ENCODE measurements at regions not wholly inside any gene's neighbourhood (a gene's known extent, or its start where the extent isn't known, plus 50 kb on each side); places are given as distances from the start of the nearest gene placed in this dataset.
"Not testable (repeated sequence)": the region's sequence is repeated elsewhere in the genome, so short reads cannot be mapped to it uniquely, and the experiment has no call there.

DNA sequence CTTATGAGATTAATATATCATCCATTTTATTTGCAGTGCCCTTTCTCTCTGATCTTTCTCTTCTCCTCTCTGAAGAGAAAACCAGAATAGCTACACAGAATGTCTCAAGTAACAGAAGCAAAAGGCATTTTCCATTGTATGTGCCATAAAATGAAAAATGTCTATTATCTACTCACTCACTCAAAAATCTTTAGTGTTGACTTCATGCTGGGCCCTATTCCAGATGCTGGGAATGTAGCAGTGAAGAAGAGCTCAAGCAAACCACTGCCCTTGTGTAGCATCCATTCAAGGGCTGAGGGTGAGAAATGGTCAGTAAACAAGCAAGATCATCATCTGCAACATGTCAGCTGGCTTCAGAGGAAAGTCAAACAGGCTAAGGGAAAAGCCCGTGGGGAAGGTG, 427.7 kb downstream of the METTL4 start:
- ATAC-seq, result no peak

DNA sequence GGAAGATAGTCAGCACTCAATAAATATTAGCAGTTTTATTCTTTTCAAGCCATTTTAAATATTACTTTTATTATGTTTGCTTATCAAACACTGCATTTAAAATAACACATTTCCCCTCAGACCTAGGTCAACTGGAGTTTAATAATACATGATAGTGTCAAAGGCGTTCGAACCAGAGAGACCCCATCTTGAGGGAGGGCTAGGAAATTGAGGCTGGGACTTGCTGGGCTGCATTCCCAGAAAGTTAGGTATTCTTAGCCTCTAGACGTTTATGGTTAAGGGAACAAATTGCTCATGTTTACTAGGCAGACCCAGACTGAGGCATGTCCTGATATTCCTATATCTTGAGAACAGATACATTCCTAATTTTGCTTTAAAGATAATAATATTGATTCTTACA, 426.5 kb downstream of the METTL4 start:
- ATAC-seq, result no peak

DNA sequence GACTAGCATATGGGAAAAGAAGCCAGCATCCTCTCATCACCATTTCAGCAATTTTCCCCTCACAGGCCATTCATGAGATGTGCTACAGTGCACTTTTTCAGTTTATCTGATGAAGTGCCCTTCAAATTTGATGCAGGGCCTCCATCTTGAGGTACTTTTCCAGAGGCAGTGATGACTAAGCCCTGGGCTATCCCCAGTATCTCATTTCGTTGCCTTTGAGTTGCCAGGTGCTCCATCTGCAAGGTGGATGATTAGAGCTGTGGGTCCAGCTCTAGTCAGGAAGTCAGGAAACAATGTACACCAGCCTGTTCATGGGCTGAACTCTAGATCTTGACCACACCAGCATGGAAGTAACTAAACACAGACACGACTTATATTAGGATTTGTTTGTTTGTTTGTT, 425.2 kb downstream of the METTL4 start:
- no peak for ATAC-seq

DNA sequence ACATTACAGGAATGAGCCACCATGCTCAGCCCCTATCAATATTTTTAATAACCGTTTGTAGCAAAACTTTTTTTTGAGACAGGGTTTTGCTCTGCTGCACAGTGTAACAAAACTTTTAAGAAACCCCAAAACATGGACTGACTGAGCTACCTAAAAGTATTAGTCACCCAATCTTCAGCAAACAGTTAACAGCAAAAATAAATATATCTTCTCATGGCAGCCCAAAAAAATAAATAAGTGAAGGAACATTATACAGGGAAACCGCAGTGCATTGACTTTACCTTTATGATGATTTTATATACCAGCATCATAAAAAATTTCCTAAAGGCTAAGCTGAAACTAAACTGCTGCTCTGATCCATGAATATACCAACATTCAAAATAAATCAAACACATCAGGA, 424.6 kb downstream of the METTL4 start:
- no peak for ATAC-seq

DNA sequence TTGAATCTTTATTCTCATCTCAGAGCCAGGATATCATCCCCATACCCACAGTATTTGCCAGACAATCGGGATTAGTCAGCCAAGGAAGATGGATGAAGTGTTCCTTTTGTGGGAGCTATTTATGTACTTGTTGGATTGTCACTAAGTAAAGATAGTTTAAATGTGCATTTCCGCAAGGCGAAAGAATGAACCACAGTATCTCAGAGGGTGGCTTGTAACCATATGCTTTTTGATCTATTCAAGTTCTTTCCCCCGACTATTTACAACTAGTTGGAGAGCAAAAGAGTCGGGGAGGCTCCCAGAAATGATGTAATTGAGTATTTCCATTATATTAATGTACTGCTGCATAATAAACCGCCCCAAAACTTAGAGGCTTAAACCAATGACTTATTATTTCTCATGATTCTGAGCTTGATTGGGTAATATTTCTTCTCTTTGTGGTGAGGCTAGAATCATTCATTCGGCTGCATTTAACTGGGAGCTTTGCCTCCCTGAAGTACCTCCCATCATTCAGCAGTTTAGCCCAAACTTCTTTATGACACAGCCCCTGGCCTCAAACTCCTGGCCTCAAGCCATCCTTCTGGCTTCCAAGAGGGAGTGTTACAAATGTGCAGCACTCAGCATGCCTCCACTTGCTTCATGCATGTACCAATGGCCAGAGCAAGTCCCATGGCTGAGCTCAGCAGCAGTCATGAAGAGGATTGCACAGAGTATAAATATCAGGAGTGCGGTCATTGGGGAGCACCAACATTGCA, 423.7 kb downstream of the METTL4 start:
- peak; percentile 97 for ATAC-seq

DNA sequence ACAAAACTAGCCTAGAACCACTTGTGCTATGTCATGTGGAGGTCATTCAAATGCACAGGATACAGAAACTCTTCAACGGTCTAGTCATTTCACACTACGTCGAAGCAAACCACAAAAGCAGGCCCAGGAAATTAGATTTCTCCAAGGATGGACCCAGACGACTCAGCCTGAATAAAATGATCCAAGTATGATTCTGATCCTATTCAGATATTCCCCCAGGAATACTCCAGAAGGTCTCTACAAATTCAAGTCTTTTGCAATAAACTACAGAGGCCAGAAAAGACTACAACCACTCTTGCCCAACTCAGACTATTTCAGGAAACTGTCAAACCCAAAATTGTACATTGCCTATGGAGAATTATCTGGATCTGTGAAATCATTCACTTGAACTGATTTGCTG, 422.5 kb downstream of the METTL4 start:
- ATAC-seq, result no peak

DNA sequence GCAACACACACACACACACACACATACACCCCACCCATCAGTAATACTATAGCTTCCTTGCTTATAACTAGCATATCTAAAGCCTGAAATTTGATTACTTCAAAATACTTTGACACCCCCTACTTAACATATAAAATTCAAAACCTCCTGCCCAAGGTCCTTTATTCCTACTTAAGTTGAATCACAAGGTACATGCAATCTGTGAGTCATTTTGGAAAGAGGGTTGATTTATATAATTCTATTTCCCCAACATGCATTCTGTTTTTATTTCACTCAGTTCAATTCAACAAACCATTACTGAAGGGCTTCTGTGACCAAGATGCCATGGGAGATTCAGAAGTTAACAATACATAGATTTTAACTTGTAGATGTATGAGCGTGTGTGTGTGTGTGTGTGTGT, 420.7 kb downstream of the METTL4 start:
- no peak for ATAC-seq

DNA sequence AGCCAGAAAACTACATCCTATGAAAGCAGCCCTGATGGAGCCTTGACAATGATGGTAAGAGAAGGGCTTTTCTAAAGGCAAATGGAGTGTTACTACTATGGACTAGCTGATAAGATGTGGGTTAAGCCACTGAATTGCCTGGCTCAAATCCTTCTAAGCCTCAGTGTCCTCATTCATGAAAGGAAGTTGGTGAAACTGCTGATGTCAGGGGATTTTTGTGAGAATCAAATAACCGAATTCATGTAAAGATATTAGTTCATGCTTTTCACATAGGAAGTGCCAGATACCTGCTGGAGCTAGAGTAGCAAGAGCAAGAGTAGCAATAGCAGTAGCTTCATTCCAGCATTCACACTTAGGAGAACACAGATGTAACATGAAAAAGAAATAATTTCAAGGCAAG, 417.0 kb downstream of the METTL4 start:
- ATAC-seq, result no peak

DNA sequence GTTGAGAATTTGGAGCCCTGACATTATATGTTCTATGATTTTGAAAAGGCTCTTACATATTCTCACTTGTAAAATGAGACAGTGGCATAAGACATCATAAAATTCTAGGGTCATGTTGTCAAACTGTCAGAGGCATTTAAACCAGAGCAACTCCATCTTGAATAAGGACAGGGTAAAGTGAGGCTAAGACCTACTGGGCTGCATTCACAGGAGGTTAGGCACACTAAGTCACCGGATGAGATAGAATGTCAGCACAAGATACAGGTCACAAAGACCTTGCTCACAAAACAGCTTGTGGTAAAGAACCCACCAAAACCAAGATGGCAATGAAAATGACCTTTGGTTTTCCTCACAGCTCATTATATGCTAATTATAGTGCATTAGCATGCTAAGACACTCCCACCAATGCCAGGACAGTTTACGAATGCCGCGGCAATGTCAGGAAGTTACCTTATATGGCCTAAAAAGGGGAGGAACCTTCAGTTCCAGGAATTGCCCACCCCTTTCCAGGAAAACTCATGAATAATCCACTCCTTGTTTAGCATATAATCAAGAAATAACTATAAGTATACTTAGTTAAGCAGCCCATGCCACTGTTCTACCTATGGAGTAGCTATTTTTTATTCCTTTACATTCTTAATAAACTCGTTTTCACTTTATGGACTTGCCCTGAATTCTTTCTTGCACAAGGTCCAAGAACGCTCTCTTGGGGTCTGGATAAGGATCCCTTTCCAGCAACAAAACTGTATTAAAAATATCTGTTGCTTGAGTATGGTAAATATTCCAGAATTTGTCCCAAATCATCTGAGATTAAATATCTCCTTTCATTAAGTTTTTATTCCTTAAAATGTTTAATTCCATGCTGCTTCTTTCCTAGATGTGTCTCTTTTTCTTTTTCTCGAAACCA, 406.4 kb downstream of the METTL4 start:
- ATAC-seq, result no peak

DNA sequence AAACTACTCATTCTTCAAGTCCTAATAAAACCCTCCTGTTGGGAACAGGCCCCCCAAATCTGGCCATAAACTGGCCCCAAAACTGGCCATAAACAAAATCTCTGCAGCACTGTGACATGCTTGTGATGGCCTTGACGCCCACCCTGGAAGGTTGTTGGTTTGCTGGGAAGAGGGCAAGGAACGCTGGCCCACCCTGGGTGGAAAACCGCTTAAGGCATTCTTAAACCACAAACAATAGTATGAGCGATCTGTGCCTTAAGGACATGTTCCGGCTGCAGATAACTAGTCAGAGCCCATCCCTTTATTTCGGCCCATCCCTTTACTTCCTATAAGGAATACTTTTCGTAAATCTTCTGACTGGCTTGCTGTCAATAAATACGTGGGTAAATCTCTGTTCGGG, 404.4 kb downstream of the METTL4 start:
- not testable (repeated sequence) for ATAC-seq

DNA sequence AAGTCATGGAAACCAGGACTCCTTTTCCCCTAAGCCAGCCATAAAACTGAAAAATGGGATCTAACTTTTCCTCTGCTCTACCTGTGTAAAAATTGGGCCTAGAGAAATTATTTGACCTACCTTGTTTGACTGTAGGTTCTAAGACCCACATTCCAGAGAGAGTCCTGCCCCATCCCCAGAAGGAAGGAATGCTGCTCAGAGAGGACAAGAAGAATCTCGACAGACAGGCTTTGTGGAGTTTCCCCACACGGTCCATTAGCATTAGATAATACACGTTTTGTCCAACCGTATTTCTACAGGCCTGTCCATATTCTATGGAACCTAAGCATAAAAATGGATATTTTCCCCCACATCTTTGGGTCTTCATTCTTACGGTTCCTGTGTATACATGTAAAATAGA, 403.3 kb downstream of the METTL4 start:
- peak; percentile 66 for ATAC-seq

DNA sequence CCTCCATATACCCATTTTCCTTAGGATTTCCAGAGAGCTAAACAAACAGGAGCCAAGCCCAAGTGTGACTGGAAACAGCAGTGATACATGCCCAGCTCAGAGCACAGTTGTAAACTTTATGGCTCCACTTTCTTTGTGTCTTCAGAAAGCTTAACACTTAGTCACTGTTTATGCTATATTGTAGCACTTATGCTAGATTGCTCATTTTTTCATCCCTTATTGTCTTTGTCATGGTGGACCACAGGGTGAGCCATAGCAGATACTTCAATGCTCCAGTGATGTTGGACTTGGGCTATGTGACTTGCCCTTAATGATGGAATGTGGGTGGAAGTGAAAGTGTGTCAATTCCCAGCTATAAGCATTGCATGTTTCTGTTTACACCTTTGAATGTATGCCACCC, 401.6 kb downstream of the METTL4 start:
- peak; percentile 76 for ATAC-seq

DNA sequence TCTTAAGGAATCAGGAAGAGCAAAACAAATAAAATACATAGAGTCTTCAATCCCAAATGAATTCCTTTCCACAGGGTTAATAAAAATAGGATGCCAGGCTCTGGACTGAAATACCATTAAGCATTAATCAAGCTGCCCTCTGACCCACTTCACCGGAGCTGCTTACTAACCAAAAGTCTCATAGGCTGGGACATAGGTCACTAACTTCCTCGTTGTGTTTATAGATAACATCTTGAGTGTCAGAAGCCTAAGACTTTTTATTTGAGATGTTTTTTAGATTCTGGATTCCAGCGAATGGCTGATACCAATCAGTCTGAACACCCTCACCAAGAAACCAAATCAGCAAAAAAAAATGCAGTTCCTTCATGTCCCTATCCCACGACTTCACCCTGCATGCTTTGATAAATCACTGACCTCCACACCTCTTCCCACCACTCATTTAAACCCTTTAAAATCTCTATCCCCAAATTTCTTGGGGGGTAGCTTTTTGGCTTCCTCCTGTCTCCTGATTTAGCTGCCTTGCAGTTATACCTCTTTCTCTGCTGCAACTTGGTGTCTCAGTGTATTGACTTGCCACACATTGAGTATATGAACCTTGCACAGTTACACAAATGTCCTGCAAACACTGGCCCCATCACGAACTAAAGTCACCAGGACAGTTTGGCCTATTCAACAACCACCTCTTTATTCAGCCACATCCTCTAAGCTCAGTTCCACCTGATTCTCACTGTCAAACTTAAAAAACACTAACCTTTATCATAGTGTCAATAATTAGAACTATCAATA, 399.3 kb downstream of the METTL4 start:
- no peak for ATAC-seq

DNA sequence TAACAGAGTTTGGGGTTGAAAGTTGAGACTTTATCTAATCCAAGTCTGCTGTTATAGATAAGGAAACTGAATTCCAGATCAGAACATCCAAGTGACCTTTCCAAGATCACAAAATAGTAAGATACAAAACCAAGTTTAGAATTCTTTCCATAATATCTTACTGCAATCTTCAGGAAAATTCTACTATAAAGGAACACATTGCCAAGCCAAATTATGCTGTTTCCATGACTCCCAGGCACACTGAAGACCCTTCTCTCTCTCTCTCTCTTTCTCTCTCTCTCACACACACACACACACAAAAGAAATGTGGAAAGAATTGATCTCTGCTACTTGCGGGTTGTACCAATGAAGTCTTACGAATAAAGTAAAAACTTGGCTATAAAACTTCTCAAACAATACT, 398.4 kb downstream of the METTL4 start:
- ATAC-seq, result no peak

DNA sequence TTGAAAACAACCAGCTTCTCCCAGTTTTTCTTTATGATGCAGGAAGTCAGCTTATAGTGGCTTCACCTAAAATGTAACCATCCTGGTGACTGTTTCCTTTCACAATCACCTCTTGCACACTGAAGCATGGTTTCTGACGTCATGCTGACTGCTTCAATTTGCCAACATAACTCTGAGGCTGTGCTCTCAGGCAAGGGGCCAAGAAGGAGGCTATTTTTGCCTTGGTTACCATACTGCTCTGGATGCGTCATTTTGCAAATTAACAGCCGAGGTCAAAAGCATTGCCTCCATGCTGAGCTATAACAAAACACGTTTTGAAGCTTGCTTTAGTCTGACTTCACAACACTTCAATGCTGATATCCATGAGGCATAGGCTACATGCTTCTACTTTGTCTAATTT, 397.8 kb downstream of the METTL4 start:
- ATAC-seq, result peak; percentile 28

DNA sequence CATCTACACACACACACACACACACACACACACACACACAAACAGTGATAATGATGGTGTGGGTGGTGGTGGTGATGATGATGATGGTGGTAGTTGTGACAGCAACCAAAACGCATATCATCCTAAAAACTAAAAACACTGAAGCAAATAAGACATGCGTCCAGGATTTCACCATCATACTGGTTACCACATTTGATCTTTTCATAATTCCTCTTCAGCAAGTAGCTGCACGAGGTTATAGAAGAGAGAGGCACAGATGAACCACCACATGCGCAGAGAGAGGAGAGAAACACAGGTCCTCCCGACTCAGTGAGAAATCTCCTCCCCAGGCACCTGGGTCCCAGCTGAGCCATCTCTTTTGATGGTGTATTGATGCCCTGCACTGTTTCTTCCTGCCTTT, 393.3 kb downstream of the METTL4 start:
- no peak for ATAC-seq

DNA sequence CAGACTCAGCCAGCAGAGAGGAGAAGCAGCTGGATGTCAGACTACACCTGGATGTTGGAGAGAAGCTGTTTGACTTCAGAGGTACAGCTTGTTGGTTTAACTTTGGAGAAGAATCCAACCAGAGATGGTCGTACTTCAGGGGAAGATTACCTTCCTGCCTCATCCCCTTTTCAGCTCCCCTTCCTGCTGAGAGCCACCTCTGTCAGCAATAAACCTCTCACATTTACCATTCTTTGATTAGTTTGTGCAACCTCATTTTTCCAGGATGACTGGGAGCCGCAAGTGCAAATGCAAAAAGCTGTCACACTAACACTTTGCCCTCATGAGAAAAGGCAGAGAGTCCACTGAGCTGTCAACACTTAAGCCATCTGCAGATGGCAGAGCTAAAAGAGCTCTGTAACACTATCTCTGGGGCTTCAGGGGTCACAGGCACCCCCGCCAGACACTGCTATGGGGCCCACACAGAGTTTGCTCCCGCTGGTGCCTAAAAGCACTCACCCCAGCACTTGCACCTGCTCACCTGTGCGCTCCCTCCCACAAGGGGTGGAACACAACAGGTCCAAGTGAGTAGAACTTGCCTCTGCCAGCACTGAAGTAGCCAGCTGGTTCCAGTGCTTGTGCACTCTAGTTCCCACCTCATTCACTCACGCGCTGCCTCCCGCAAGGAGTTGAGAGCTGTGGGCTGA, 391.7 kb downstream of the METTL4 start:
- no peak for ATAC-seq

DNA sequence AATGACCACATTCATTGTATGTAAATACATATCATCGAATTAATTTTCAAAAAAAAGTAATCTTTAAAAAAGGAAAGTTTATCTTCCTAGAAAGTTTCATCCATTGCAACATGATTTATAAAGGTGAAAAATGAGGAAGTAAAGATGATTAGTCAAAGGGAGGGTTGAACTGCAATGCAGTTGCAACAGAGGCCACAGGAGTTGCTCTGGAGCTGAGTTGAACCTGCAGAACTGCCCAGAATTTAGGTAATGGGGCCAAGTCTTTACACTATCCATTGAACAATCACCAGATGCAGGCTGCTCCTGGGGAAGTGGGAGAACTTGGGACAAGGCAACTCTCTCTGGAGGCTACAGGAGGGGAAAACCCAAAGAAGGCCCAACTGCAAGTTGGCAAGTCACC, 390.7 kb downstream of the METTL4 start:
- peak; percentile 72 for ATAC-seq

DNA sequence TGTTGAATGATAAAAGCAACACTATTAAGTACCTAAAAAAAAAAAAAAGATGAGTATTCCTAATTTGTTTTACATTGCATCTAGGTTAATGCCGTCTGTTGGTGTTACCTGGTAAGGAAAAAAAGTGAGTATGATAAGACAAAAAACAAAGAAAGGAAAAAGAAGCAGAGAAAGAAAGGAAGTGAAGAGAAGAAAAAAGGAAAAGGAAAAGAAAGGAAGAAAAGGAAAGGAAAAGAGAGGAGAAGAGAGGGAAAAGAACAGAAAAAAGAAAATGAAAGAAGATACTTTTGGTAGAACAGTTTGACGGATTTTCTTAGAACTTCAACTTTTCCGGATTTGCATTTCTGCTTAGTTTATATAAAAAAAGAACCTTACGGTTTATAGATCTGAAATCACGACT, 387.9 kb downstream of the METTL4 start:
- ATAC-seq, result no peak

DNA sequence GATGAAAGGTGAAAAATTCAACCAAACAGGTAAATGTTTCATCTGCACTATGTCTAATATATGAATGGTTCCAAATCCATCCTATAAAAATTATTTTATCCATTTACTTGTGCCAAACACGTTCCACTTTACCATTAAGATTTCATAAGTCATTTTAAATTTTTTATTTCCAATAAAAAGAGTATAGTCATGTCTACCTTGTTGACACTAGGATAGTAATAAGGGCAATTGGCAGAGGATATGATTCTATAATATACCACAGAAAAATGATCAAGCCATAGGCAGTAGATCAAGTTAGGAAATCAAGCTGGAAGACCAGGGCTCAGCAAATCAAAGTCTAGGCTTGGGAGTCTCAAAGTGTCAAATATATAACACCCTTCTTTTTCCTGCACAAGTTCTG, 384.3 kb downstream of the METTL4 start:
- ATAC-seq, result no peak

DNA sequence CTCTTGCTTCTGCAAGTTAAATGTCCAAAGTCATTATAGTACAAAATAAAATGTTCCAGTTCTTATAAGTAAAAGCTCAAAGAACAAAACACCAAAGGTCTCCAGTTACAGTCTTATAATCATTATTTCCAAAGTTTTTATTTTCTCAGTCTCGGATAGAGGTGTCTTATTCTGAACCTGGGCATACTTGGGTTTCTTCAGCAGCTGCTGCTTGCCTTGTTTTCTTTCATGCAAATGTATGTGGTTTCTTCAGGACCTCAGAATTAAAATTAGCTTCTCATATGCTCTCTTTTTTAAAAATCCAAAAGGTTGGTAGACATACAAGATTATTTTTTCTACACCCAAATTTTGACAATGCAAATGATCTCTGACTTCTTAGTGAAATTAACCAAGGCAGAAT, 383.0 kb downstream of the METTL4 start:
- ATAC-seq, result no peak

DNA sequence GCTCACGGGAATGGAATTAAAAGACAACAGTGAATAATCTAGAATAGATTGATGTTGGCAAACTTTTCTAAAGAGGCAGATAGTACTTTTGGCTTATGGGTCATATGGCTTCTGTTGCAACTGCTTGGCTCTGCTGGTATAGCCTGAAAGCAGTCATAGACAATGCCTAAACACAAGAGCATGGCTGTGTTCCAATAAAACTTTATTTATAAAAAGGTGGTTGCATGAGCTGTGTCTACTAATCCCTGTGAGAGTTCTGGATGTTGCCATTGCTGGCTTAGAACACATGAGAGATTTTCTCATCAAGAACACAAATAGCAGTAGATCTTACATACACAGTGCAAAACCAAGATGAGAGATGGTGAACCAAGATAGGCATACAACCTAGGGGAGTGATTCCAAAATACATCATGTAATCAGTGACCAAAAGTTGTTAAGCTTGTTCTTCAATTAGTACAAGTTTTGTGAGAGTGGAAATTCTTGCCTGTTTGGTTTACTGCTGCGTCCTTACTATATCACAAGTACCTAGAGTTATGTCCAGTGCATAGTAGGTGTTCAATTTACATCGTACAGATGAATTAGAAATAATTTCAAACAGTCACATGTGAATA, 380.0 kb downstream of the METTL4 start:
- peak; percentile 37 for ATAC-seq

Measured in esophagus mucosa (tissue), 1 donor.